Memory B cell (primary cell): ENCODE measurements at regions not wholly inside any gene's neighbourhood (a gene's known extent, or its start where the extent isn't known, plus 50 kb on each side); places are given as distances from the start of the nearest gene placed in this dataset.
"Not testable (repeated sequence)": the region's sequence is repeated elsewhere in the genome, so short reads cannot be mapped to it uniquely, and the experiment has no call there.

Source experiments
- ATAC-seq: fragments of 150-1000 bp; cut with Tn5 transposase; 2 replicates; pipeline ENCODE4 v1.10.0; 2021; ENCODE audit warnings: low read depth, mild to moderate bottlenecking, moderate library complexity
- DNase-seq, 2 donors: peaks; one replicate each; pipeline ENCODE4 v3.0.0; 2022; ENCODE audit warnings: low spot score in 2 of 2
- H3K27ac Mint-ChIP-seq: one replicate; pipeline ENCODE4 v1.8.0; 2022; ENCODE audit warnings: mild to moderate bottlenecking, moderate library complexity, mixed read lengths
- H3K27me3 Mint-ChIP-seq: one replicate; pipeline ENCODE4 v1.8.0; 2022; ENCODE audit warnings: mixed read lengths
- H3K36me3 Mint-ChIP-seq: one replicate; pipeline ENCODE4 v1.8.0; 2022; ENCODE audit warnings: mild to moderate bottlenecking, mixed read lengths
- H3K4me1 Mint-ChIP-seq: one replicate; pipeline ENCODE4 v1.8.0; 2022; ENCODE audit warnings: mixed read lengths
- H3K4me3 Mint-ChIP-seq: one replicate; pipeline ENCODE4 v1.8.0; 2022; ENCODE audit warnings: mild to moderate bottlenecking, moderate library complexity, mixed read lengths
- H3K9me3 Mint-ChIP-seq: one replicate; pipeline ENCODE4 v1.8.0; 2022; ENCODE audit warnings: mixed read lengths

DNA sequence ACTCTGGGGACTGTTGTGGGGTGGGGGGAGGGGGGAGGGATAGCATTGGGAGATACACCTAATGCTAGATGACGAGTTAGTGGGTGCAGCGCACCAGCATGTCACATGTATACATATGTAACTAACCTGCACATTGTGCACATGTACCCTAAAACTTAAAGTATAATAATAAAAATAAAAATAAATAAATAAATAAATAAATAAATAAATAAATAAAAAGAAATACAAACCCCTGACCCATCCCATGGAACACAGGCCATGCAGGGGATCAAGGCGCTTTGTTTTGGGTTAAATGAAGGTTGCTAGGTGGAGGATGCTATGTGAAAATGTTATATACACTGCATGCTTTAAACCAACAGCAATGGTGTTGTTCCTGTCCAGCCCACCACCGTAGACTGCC, 184.7 kb downstream of the C6orf118 start:
- not testable (repeated sequence) for ATAC-seq, H3K27me3 Mint-ChIP-seq, H3K36me3 Mint-ChIP-seq, DNase-seq, H3K9me3 Mint-ChIP-seq, H3K4me3 Mint-ChIP-seq, H3K27ac Mint-ChIP-seq, H3K4me1 Mint-ChIP-seq

- DNase-seq (no peak), ATAC-seq (no peak)
- peaks cover 2% of the 10 kb centered on the region for H3K9me3 Mint-ChIP-seq
- H3K27me3 Mint-ChIP-seq = no peaks in the 10 kb centered on the region
- H3K4me3 Mint-ChIP-seq = no peak overlapping the region
- H3K27ac Mint-ChIP-seq = no peak overlapping the region
- no peaks in the 10 kb centered on the region for H3K4me1 Mint-ChIP-seq
- H3K36me3 Mint-ChIP-seq = no peaks in the 10 kb centered on the region
Measured at GRCh38 chr6:165119231-165120020, 190.0 kb downstream of the C6orf118 start.

GRCh38 chr6:165118736-165119135, 190.7 kb downstream of the C6orf118 start:
- H3K36me3 Mint-ChIP-seq = no peaks in the 10 kb centered on the region
- H3K9me3 Mint-ChIP-seq = peaks cover 3% of the 10 kb centered on the region
- ATAC-seq = no peak
- no peak overlapping the region for H3K4me3 Mint-ChIP-seq
- H3K27ac Mint-ChIP-seq = no peak overlapping the region
- H3K4me1 Mint-ChIP-seq = no peaks in the 10 kb centered on the region
- no peak for DNase-seq
- H3K27me3 Mint-ChIP-seq = no peaks in the 10 kb centered on the region

DNA sequence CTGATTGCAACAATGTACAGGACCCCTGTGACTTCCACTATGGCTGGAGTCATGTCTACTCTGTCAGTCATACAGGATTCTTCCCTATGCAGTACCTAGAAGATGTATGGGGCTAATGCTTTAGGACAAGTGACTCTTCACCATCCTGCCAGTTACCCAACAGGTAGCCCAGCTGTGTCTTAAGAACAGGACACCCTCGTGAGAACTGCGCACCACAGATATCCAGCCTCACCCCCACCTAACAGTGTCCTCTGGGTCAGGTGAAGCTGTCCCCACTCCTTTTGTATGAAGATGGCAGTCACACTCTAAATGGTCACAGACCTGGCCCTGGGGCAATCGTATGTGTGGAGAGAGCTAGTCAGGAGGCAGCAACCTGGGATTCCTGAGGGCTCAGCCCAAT, 191.6 kb downstream of the C6orf118 start:
- H3K36me3 Mint-ChIP-seq = no peaks in the 10 kb centered on the region
- no peak overlapping the region for H3K4me3 Mint-ChIP-seq
- H3K9me3 Mint-ChIP-seq = peaks cover 4% of the 10 kb centered on the region
- DNase-seq = no peak
- H3K27ac Mint-ChIP-seq = no peak overlapping the region
- ATAC-seq = no peak
- H3K27me3 Mint-ChIP-seq = no peaks in the 10 kb centered on the region
- no peaks in the 10 kb centered on the region for H3K4me1 Mint-ChIP-seq

DNA sequence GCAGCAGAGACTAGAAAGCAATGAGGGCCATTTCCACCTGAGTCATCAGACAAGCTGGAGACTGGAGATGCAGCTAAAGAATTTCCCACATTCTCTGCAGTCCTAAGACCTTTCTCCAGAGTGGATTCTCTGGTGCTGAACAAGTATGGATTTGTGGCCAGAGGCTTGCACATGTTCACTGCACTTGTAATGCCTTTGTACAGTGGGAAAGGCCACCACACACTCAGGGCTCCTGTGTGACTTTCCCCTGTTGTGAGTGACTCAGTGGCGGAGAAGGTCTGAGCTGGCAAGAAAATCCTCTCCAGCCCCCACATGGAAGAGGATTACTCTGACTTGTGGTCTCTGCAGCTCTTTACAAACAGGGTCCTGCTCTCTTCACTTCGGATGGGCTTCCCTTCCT, 192.3 kb downstream of the C6orf118 start:
- DNase-seq = no peak
- no peaks in the 10 kb centered on the region for H3K27me3 Mint-ChIP-seq
- H3K36me3 Mint-ChIP-seq = no peaks in the 10 kb centered on the region
- no peak for ATAC-seq
- no peak overlapping the region for H3K4me3 Mint-ChIP-seq
- no peaks in the 10 kb centered on the region for H3K4me1 Mint-ChIP-seq
- no peak overlapping the region for H3K27ac Mint-ChIP-seq
- H3K9me3 Mint-ChIP-seq = peaks cover 4% of the 10 kb centered on the region

DNA sequence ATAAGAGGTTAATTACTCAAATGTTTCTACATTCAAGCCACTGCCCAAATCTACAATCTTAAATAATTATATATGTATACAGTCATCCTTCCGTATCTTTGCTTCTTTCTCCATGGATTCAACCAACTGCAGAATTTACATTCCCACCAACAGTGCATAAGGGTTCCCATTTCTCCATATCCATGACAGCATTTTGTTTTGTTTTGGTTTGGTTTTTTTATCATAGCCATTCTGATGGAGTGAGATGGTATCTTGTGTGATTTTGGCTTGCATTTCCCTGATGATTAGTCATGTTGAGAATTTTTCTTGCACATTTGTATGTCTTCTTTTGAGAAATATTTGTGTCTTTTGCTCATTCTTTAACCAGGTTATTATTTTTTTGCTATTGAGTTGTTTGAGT, 198.5 kb downstream of the C6orf118 start:
- H3K4me3 Mint-ChIP-seq = no peak overlapping the region
- ATAC-seq (no peak), DNase-seq (no peak)
- H3K27ac Mint-ChIP-seq = no peak overlapping the region
- no peaks in the 10 kb centered on the region for H3K36me3 Mint-ChIP-seq
- H3K4me1 Mint-ChIP-seq = no peaks in the 10 kb centered on the region
- H3K27me3 Mint-ChIP-seq = no peaks in the 10 kb centered on the region
- H3K9me3 Mint-ChIP-seq = peaks cover 6% of the 10 kb centered on the region

DNA sequence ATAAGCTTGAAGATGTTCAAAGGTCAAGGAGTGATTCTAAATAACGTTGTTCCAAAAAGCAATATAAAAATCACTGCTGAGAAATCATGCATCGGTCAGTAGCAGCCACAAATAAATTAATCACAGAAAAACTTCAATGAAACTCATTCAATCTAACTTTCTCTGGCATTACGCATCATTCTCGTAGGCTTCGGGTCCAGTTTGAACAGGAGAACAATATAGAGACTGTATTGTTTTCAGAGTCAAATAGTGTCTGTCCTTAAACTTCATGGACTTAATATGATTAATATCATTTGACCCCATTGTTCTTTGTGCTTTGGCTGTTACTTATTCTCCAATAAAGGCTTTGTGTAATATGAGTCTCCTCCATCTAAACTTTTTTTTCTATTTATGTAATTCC, 200.4 kb downstream of the C6orf118 start:
- H3K27me3 Mint-ChIP-seq = no peaks in the 10 kb centered on the region
- no peaks in the 10 kb centered on the region for H3K36me3 Mint-ChIP-seq
- ATAC-seq = no peak

DNA sequence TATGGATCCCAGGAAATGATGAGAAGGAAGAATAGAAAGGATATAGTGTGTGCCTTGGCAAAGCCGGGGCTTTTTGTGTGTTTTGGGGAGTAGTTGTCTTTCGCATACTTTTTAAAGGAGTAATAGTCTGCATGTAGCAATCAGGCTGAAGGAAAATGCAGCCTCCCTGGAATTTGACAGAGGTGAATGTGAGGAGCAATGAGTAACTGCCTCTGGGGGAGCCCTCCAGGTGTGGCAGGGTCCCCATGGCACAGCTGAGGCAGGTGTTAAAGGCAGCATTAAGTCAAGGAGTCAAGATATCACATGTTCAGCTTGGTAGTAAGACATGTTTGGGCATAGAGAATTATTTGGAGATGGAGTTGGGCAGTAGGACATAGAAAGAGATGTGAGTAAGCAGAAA, 203.1 kb downstream of the C6orf118 start:
- H3K4me1 Mint-ChIP-seq = no peaks in the 10 kb centered on the region
- H3K9me3 Mint-ChIP-seq = peaks cover 2% of the 10 kb centered on the region
- no peaks in the 10 kb centered on the region for H3K27me3 Mint-ChIP-seq
- no peaks in the 10 kb centered on the region for H3K36me3 Mint-ChIP-seq
- ATAC-seq (no peak), DNase-seq (no peak)
- no peak overlapping the region for H3K27ac Mint-ChIP-seq
- H3K4me3 Mint-ChIP-seq = no peak overlapping the region

More for the DNA sequence above, 200.4 kb downstream of the C6orf118 start:
- H3K27ac Mint-ChIP-seq = no peak overlapping the region
- H3K9me3 Mint-ChIP-seq = peaks cover 4% of the 10 kb centered on the region
- H3K4me1 Mint-ChIP-seq = no peaks in the 10 kb centered on the region
- no peak overlapping the region for H3K4me3 Mint-ChIP-seq
- DNase-seq = no peak

GRCh38 chr6:165098165-165098564, 211.2 kb downstream of the C6orf118 start:
- no peaks in the 10 kb centered on the region for H3K36me3 Mint-ChIP-seq
- H3K4me3 Mint-ChIP-seq = no peak overlapping the region
- H3K27me3 Mint-ChIP-seq = no peaks in the 10 kb centered on the region
- DNase-seq (no peak), ATAC-seq (no peak)
- H3K27ac Mint-ChIP-seq = no peak overlapping the region
- no peaks in the 10 kb centered on the region for H3K4me1 Mint-ChIP-seq
- peaks cover 1% of the 10 kb centered on the region for H3K9me3 Mint-ChIP-seq

DNA sequence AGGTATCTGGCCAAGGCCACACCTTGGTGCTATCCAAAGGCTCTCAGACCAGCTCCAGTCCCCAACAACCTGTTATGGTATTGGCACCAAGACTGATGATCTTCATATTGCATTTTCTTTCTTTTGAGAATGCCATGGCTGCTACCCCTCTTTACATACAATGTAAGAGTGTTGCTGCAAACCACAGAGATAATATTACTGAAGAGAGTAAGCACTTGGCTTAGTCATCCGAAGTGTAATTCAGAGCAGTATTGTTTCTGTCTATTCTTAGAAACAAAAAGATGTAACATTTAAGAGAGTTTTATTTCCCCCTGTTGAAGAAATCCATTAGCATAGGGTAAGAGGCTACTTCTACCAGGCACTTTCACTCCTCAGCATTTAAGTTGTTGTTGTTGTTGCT, 212.5 kb downstream of the C6orf118 start:
- H3K9me3 Mint-ChIP-seq = peaks cover 5% of the 10 kb centered on the region
- H3K4me1 Mint-ChIP-seq = no peaks in the 10 kb centered on the region
- ATAC-seq = no peak
- H3K27ac Mint-ChIP-seq = no peak overlapping the region
- no peaks in the 10 kb centered on the region for H3K27me3 Mint-ChIP-seq
- DNase-seq = no peak
- no peaks in the 10 kb centered on the region for H3K36me3 Mint-ChIP-seq
- no peak overlapping the region for H3K4me3 Mint-ChIP-seq

DNA sequence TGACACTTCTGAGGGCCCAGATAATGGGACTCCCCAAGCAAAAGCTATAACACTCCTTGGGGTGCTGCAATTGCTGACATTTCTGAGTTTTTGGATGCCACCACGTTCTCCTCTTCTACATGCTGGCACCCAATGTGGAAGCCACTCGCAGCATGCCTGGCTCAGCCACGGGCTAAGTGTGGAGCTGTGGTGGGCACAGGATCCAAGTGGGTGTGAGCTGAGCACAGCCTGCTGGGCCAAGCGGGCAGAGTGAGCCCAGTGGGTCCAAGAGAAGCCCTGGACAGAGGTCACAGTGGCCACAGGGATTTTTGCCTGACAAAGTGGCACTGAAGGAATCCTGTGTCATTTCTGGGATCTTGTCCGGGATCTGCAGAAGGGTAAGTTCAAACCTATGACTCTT, 213.2 kb downstream of the C6orf118 start:
- Mint-ChIP-seq H3K27me3 (no peaks in the 10 kb centered on the region), H3K4me1 (no peaks in the 10 kb centered on the region), H3K36me3 (no peaks in the 10 kb centered on the region), H3K27ac (no peak overlapping the region), H3K9me3 (peaks cover 7% of the 10 kb centered on the region), H3K4me3 (no peak overlapping the region)
- DNase-seq = no peak
- no peak for ATAC-seq

DNA sequence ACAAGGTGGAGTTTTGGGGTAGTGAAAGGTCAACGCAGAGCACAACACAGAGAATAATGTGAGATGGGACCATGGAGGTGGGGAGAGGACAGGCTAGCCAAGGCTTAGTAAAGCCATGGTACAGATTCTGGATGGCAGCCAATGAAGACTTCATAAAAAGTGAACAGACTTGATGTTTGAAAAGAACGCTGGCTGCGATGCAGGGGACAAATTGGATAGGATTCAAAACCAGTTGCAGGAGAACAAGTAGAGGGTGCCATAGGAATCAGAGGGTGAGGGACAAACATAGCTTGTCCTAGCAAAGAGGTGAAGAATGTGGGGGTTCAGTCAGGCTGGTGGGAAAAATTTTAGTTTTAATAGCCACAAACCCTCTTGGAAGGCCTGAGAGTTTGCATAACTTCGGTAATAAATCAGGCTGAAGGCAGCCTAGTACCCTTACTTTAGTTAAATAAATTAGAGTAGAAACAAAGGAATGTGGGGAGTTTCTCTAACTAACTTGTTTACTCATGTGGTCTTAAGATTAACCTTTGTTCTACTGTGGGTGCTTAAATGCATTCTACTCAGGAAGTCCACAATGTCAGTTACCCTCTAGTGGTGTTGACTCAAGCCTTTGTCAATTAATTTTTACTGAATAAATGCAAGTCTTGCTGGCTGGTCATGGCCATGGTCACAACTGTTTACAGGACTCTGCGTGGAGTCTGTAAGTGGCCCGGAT, 216.4 kb downstream of the C6orf118 start:
- no peak for DNase-seq
- H3K9me3 Mint-ChIP-seq = peaks cover 11% of the 10 kb centered on the region
- no peak for ATAC-seq
- H3K27ac Mint-ChIP-seq = no peak overlapping the region
- no peaks in the 10 kb centered on the region for H3K27me3 Mint-ChIP-seq
- no peaks in the 10 kb centered on the region for H3K36me3 Mint-ChIP-seq
- H3K4me3 Mint-ChIP-seq = no peak overlapping the region
- no peaks in the 10 kb centered on the region for H3K4me1 Mint-ChIP-seq

- H3K27ac Mint-ChIP-seq = no peak overlapping the region
- H3K9me3 Mint-ChIP-seq = peaks cover 11% of the 10 kb centered on the region
- no peak overlapping the region for H3K4me3 Mint-ChIP-seq
- H3K36me3 Mint-ChIP-seq = no peaks in the 10 kb centered on the region
- DNase-seq (no peak), ATAC-seq (no peak)
- no peaks in the 10 kb centered on the region for H3K27me3 Mint-ChIP-seq
- no peaks in the 10 kb centered on the region for H3K4me1 Mint-ChIP-seq
Measured at GRCh38 chr6:165091121-165091785, 218.2 kb downstream of the C6orf118 start.

GRCh38 chr6:165090242-165090641, 219.2 kb downstream of the C6orf118 start:
- Mint-ChIP-seq H3K4me1 (no peaks in the 10 kb centered on the region), H3K9me3 (peaks cover 9% of the 10 kb centered on the region), H3K27ac (no peak overlapping the region), H3K36me3 (no peaks in the 10 kb centered on the region), H3K27me3 (no peaks in the 10 kb centered on the region), H3K4me3 (no peak overlapping the region)
- DNase-seq (no peak), ATAC-seq (no peak)
